Cardiac septum (tissue), 1 donor: ENCODE measurements at regions not wholly inside any gene's neighbourhood (a gene's known extent, or its start where the extent isn't known, plus 50 kb on each side); places are given as distances from the start of the nearest gene placed in this dataset.

Experiments used
- DNase-seq: peaks from one replicate; pipeline ENCODE4 v3.0.0-alpha.2; 2020; ENCODE audit warnings: low spot score
- intact Hi-C: fragments of 100-400 bp; cut with DNase I; formaldehyde crosslinking; loops from one replicate; pipeline ENCODE4 v1.14.0; 2022
- donor health status: DM: no; HTN: no; CAD: no.

DNA sequence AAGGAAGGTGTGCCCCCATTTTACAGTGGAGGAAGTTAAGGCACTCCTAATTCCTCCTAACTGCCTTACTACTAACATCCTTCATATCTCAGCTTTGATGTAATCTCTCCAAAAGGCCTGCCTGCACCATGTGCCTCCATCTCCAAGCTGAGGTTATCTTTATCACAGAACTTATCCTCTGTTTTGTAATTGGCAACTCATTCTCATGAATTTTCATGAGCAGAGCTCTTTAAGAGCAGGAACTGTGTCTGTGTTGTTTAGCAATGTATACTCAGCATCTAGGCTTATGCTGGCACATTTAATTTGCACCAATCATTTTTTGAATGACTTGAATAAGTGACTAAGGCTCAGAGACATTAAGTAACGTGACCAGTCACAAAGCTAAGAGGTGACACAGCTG is 147.9 kb upstream of the VLDLR start:
- DNase-seq, result no peak
- intact Hi-C loops, result no loop called here

DNA sequence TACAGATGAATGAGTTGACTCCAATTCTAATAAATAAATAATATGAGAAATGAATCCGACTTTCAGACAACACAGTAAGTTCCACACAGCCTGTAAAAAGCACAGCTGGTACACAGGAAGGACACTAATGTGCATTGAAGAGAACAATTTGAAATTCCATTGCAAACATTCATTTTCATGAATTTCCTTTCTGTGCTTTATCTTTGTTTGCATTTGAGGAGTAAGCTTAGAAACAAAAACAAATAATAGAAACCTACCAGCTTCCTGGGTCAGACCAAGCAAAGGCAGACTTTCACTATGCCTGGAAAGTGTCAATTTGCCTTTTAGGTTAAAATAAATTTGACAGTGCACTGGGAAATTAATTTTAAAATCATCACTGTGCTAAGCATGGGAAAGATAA is 143.8 kb upstream of the VLDLR start:
- intact Hi-C loops, result no loop called here
- DNase-seq, result no peak

DNA sequence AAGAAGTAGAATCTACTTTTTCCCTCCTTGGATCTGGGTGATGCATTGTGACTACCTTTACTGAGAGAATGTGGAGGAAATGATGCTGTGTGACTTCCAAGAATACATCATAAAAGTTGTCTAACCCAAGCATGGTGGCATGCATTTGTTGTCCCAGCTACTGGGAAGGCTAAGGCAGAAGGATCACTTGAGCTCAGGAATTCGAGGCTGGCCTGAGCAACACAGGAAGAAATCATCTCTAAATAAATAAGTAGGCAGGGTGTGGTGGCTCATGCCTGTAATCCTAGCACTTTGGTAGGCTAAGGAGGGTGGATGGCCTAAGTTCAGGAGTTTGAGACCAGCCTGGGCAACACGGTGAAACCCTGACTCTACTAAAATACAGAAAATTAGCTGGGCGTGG is 143.2 kb upstream of the VLDLR start:
- DNase-seq, result no peak
- intact Hi-C loops, result no loop called here

DNA sequence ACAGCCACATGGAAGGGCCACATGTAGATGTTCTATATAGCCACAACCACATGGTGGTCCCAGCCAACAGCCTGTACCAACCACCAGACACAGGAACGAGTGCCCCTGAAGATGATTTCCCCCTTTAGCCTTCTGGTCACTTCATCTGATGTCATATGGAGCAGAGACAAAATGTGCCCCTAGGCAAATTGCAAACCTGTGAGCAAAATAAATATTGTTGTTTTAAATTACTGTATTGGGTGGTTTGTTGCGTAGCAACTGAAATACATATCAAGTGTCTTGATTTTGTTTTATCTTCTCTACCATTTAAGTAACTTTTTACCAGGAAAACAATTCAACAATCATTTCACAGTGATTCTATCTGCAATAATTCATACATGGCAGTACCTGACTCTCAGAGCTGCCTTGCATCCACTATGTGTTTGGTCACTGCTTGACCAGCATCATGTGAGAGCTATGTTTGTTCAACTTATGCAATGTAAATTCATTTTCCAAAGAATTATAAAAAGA is 142.5 kb upstream of the VLDLR start:
- intact Hi-C loops, result no loop called here
- DNase-seq, result no peak

DNA sequence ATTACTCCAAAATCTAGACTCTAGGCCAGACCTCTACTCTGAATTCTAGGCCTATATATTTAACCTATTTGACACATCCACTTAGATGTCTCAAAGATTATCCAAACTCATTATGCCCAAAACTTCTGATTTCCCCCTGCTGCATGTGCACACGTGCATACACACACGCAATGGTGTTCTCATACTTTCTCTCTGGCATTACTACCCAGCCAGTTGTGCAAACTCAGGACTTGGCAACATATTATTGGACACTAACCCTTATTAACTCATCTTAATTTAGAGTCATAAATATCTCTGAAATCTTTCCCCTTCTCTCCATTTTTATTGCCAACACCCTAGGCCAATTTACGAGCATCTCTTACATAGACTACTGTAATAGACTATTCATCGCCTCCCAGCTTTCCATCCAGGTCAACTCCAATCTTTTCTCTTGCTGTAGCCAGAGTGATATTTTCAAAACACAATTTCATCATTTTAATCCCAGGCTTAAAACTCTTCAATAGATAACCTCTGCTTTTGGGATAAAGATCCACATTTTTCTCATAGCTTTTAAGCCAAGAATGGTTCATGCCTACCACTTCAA is 141.2 kb upstream of the VLDLR start:
- DNase-seq, result no peak
- intact Hi-C loops, result no loop called here

DNA sequence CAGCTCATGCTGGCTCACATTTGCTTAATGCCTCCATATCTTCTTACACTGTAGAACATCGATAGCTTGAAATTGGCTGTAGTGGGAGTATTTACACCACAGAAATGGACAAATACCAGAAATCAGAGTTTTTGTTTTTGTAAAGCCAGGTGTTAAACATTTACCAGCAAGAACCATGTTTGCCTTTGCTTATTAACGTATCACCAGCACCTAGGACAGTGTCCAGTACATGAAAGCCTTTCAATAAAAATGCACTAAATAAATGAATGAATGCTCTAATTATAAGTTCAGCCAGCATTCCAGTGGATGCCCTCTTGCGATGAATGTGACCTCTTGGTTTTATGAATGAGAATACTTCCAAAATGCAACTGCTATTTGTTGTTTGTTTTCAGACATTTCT is 140.4 kb upstream of the VLDLR start:
- intact Hi-C loops, result no loop called here
- DNase-seq, result no peak

DNA sequence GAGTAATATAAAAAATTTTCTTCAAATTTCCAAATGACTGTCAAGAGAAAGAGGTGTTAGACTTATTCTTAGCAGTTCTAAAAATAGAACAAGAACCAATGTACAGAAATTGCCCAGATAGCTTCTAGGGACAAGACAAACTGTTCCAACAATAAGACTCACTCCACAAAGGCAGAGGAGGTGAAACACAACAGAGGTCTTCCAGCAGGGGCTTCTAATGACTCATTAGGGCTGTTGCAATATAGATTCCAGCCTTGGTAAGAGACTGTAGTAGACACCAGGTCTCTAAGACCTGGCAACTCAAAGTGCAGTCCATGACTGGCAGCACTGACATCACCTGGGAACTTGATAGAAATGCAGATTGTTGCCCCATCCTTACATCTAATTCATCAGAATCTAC is 134.6 kb upstream of the VLDLR start:
- no peak for DNase-seq
- intact Hi-C loops, result no loop called here

DNA sequence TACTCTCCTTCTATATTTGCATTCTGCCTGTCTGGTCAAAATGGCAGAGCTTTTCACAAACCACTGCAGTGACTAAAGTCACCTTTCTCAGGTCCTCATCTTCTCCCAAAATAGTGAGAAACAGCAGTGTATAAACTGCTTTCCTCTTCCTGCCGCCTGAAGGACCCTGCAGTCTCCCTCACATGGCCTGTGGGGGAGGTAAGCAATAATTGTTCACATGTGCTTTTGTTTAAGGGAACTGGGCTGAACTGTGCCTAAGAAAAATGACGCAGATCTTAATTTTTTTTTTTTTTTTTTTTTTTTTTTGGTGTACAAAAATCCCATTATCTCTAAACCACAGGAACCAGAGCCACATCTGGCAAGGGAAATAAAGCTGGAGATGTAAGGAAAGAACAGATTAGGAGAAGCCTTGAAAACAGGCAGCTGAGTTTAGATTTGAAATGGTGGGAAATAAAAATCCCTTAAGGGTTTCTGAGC is 131.7 kb upstream of the VLDLR start:
- intact Hi-C loops, result no loop called here
- DNase-seq, result no peak

DNA sequence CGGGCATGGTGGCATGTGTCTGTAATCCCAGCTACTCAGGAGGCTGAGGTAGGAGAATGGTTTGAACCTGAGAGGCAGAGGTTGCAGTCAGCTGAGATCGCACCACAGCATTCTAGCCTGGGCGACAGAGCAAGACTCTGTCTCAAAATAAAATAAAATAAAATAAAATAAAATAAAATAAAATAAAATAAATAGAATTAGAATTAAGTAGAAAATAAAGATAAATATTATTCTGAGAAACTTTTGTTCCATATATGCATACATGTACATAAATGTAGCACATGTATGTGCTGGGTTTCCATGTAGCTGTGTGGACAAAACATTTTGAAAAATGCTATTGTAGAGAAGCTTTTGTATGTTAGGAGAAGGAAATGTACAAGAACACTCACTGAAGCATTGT is 129.4 kb upstream of the VLDLR start:
- intact Hi-C loops, result no loop called here
- no peak for DNase-seq

DNA sequence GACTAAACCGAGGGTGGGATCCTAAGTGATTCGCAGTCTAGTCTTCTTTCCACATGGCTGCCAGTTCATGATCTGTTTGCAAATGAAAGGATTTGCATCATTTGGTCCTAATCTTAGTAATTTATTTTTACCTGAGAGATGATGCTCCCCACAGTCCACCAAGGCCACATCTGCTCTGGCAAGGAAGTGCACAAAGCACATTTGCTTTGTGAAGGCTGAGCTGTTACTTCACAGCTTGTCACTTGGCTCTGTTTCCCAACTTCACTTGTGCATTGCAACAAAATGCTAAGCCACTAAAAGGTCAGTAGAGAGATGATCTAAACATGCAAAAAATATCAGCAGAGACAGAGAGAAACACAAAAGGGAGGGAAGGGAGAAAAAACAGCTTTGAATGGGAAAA is 128.5 kb upstream of the VLDLR start:
- intact Hi-C loops, result no loop called here
- no peak for DNase-seq

DNA sequence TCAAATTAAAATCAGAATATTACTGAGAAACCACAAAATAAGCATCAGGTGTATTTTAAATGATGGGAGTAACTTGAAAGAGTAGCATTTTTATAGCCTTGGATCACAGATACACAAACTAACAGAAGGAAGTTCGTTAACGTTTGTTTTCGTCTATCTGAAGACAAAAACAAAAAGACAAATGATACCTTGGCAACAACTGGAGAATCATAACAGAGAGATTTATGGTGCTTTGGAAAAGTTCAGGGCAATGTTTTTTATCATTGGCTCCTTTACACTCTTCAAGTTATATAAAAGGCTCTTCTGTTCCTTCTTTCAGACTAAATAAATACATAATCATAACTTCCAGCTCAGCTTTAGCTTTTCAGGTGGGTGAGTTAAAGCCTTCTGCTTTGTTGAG is 128.1 kb upstream of the VLDLR start:
- no peak for DNase-seq
- intact Hi-C loops, result no loop called here

DNA sequence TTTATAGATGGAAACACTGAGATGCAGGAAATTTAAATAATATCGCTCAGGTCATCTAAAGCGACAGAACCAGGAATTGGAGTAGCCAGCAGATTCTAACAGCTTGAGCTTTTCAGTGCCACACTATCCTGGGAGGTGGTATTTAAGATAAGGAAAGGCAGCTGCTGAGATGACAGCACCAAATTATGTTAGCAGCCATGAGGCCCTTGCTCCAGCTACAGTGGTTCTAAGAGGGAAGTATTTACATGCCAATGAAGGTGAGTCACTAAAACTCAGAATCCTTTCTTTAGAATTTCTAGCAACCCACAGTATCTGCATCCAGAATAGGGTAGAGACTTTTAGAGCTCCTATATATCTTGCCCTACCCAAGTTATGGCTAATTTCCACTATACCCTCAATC is 127.0 kb upstream of the VLDLR start:
- DNase-seq, result no peak
- intact Hi-C loops, result no loop called here

DNA sequence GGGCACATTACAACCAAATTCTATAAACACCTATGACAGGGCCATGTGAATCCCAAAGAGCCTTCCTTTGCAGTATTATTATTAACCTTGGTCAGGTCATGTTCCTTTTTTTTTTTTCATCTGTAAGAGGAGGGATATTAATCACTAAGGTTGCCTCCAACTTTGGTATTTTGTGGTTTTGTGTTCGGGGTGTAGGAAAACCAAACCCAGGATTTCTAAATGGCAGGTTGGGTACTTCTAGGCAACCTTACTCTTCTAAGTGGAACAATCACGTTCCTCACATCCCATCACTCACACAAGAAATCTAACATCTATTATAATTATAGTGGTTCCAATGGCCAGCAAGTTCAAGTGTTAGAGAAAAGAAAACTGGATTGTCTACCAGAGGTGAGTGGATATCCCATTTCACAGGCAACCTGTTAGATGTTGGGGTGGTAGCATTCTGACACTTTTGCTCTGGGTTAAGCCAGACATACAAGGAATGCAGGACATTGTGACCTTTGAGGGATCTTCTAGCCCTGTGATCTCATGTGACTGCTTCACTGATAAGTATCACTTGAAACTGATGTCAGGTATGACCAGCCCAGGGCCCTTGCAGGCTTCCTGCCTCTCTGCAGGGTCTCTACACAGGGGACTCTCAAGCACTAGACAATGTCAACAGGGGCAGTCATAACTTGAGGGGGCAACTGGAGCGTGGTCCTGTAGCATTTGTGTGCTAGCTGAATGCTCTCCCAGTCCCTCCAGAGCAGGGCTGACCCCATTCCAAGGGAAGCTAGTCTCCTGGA is 126.2 kb upstream of the VLDLR start:
- intact Hi-C loops, result loop anchor here (2.0 to 5.0 kb wide), 3 partner anchors 75 to 322 kb away; partner anchors contain the start of gene VLDLR
- no peak for DNase-seq

DNA sequence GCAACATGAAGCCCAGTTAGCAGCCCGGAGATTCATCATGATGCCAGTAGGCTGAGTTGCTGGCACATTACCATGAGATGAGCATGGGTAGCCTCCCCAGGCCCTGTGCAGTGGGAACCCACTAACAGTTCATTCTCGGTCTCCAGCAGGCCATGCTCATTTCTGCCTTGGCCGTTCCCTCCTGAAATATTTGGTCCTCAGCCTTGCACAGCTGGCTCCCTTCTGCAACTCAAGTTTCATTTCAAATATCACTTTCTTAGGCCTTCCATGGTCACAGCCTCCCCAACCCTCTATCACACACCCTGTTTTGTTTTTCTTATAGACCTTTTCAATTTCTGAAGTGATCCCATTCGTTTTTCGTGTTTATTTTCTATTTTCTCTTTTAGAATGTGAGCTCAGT is 125.4 kb upstream of the VLDLR start:
- no peak for DNase-seq
- intact Hi-C loops, result loop anchor here (2.0 to 5.0 kb wide), 3 partner anchors 75 to 321 kb away; partner anchors contain the start of gene VLDLR

DNA sequence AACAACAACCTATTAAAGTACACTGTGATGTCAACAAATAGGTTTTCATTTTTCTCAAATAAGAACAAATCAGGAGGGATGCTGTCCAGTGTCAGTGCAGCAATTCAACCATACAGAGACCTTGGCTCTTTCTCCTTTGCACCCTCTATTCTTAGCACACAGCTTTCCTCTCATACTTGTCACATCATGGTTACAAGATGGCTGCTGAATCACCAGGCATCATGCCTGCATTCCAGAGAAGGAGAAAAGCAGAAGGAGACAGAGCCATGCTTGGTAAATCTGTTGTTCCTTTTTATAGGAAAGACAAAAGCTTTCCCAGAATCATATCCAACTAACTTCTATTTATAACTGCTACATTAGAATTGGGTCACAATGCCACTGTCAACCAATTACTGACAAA is 124.7 kb upstream of the VLDLR start:
- intact Hi-C loops, result loop anchor here (1.0 to 5.0 kb wide), 4 partner anchors 62 to 320 kb away; partner anchors contain the start of gene VLDLR
- DNase-seq, result no peak

DNA sequence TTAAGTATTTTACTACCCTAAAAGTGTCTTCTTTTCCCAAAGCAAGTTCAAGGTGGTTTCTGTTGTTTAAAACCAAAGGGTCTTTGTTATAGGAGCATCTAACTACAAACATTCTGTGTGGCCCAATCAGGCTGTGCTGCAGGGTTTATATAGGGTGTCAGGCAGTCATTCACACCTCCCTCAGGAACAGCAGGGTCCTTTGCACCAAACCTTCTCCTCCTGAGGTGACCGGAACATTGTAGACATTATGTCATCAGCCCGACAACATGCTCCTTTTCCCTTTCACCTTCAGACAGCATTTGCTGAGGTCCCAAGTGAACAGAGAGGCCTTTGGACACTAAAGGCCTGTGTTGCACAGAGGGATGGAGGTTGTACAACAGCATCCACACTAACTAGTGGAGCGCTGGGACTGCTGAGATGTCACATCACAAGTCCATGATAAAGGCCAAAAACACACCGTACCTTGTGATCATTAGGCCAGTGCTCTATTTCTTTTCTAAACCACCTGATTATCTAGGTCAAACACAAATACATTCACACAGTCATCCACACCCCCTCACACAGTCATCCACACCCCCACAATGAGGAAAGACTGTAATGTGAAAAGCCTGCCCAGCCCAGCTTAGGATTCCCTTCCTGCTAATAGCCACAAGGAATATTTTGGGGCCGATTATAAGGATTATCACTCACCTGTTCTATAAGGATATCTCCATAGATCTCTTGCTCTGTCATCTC is 123.8 kb upstream of the VLDLR start:
- no peak for DNase-seq
- intact Hi-C loops, result loop anchor here (1.0 to 5.0 kb wide), 4 partner anchors 61 to 319 kb away; partner anchors contain the start of gene VLDLR

DNA sequence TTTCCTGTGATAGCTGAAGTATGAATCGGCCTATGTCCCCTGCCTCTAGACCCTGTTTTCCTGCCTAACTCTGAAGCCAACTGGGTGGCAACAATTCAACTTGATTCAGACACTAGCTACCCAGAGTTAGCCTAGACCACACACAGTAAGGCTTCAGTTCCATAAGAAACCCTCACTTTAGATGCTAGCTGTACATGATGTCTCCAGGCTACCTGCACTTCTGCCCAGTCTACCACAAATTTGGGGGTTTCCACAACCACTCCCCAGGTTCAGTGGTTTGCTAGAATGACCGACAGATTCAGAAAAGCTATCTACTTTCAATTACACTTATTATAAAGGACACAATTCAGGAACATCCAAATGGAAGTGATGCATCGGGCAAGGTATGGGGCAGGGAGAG is 119.4 kb upstream of the VLDLR start:
- DNase-seq, result no peak
- intact Hi-C loops, result no loop called here

DNA sequence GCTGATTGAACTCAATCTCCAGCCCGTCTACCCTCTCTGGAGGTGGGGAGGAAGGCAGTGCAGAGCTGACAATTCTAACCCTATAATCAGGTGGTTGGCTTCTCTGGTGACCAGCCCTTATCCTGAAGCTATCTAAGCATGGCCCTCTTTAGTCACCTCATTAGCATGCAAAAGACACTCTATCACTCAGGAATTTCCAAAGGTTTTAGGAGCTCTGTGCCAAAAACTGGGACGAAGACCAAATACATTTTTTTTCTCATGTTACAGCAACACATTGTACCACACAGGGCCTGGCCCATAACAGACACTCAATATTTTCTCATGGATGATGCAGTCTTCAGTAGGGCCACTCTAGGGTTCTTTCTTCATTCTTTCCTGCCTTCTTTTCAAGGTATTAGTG is 118.8 kb upstream of the VLDLR start:
- intact Hi-C loops, result no loop called here

DNA sequence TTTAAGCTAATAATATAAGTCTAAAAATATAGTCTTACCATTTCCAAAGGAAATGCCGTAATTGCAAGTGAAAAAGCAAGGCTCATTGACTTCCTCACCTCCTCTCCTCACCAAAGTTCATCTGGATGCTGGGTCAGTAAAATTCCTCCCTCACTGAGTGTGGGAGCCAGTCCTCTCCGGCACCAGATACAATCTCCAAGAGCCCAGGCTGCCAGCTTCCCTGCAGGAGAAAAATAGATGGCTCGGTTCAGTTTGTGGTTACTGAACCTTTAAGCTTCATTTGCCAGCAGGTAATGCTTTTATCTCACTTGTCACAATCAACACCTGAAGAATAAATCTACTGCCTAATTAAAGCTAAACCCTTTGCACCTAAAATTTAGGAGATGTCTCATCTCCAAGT is 115.3 kb upstream of the VLDLR start:
- DNase-seq, result no peak
- intact Hi-C loops, result no loop called here

More for the DNA sequence above, 118.8 kb upstream of the VLDLR start:
- DNase-seq, result no peak

DNA sequence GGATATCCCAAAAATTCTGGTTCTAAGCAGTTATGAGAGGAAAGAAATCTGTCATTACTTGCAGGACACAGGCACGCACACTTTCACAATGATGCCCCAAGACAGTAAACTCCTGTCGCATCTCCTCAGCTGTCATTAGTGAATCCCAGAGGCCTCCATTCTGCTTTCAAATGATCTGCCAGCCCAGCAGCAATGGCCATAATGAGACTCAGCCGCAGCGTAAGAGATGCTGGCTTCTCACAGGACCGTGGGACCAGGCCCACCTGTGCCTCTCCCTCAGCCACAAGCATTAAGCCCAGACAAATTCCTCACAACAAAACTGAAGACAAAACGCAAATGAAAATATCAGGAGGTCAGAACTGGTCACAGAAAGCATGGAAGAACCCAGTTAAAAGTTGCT is 98.0 kb upstream of the VLDLR start:
- intact Hi-C loops, result no loop called here
- DNase-seq, result no peak
